GM23248 (cell line): ENCODE measurements at regions not wholly inside any gene's neighbourhood (a gene's known extent, or its start where the extent isn't known, plus 50 kb on each side); places are given as distances from the start of the nearest gene placed in this dataset.

Source experiments
- DNase-seq: peaks from one replicate; pipeline ENCODE4 v3.0.0-alpha.2; 2015
- H2AFZ ChIP-seq: fragments of 200-600 bp; sonication (generic); 2 replicates; pipeline ENCODE4 v1.6.1; 2016; ENCODE audit warnings: antibody characterized with exemption
- H3F3A ChIP-seq: fragments of 200-600 bp; sonication (generic); 2 replicates; pipeline ENCODE4 v1.6.1; 2016; ENCODE audit warnings: mild to moderate bottlenecking, antibody characterized with exemption, mixed run types; ENCODE audit not compliant: insufficient read depth
- H3K27ac ChIP-seq: fragments of 200-600 bp; sonication (generic); 2 replicates; pipeline ENCODE4 v1.5.1; 2016; ENCODE audit warnings: mild to moderate bottlenecking
- H3K27me3 ChIP-seq: fragments of 200-600 bp; sonication (generic); replicated peaks from 2 replicates; pipeline ENCODE4 v1.6.1; 2016; ENCODE audit warnings: mild to moderate bottlenecking; ENCODE audit not compliant: insufficient read depth
- H3K36me3 ChIP-seq: fragments of 200-600 bp; sonication (generic); 2 replicates; pipeline ENCODE4 v1.6.1; 2016; ENCODE audit warnings: low read depth, mild to moderate bottlenecking
- H3K4me1 ChIP-seq: fragments of 200-600 bp; sonication (generic); 2 replicates; pipeline ENCODE4 v1.6.1; 2016; ENCODE audit warnings: mild to moderate bottlenecking; ENCODE audit not compliant: insufficient read depth
- H3K4me2 ChIP-seq: fragments of 200-600 bp; sonication (generic); one replicate; pipeline ENCODE4 v1.6.1; 2016; ENCODE audit warnings: mild to moderate bottlenecking; ENCODE audit not compliant: unreplicated experiment
- H3K4me3 ChIP-seq: fragments of 200-600 bp; sonication (generic); 2 replicates; pipeline ENCODE4 v1.5.1; 2016; ENCODE audit warnings: mild to moderate bottlenecking
- H3K79me2 ChIP-seq: fragments of 200-600 bp; sonication (generic); 2 replicates; pipeline ENCODE4 v1.6.1; 2016; ENCODE audit warnings: mild to moderate bottlenecking; ENCODE audit not compliant: insufficient read depth
- H3K9ac ChIP-seq: fragments of 200-600 bp; sonication (generic); 2 replicates; pipeline ENCODE4 v1.6.1; 2016; ENCODE audit warnings: mild to moderate bottlenecking
- H3K9me2 ChIP-seq: fragments of 200-600 bp; sonication (generic); 2 replicates; pipeline ENCODE4 v1.6.1; 2016; ENCODE audit warnings: mixed run types, mild to moderate bottlenecking, moderate library complexity; ENCODE audit not compliant: insufficient read depth
- H3K9me3 ChIP-seq: fragments of 200-600 bp; sonication (generic); one replicate; pipeline ENCODE4 v1.6.1; 2017; ENCODE audit warnings: low read depth
- H4K20me1 ChIP-seq: fragments of 200-600 bp; sonication (generic); 2 replicates; pipeline ENCODE4 v1.6.0; 2016; ENCODE audit not compliant: insufficient read depth
- EZH2 ChIP-seq: fragments of 200-600 bp; sonication (generic); IDR thresholded peaks from 2 replicates; pipeline ENCODE4 v1.6.1; 2018; ENCODE audit warnings: antibody characterized with exemption, mild to moderate bottlenecking; ENCODE audit not compliant: insufficient read depth, poor library complexity, severe bottlenecking
- EZH2phosphoT487 ChIP-seq: fragments of 200-600 bp; sonication (generic); IDR thresholded peaks from 2 replicates; pipeline ENCODE4 v1.6.1; 2018; ENCODE audit warnings: antibody characterized with exemption, moderate library complexity, mild to moderate bottlenecking, low read depth; ENCODE audit not compliant: insufficient read depth
- WGBS, 2 experiments: methylation state at CpG; one replicate each; pipeline ENCODE4 v1.1.6; 2015 to 2017; ENCODE audit warnings: low lambda C conversion rate in 2 of 2, low coverage in 1 of 2; ENCODE audit errors: missing lambda C conversion rate in 2 of 2; 5-methylcytosine and 5-hydroxymethylcytosine counted together
- in situ Hi-C: fragments of 300-500 bp; cut with MboI; formaldehyde crosslinking; loops from 2 replicates; pipeline ENCODE4 v1.15.0; 2020

GRCh38 chr14:96653597-96653996 lies 143.6 kb upstream of the VRK1 start:
- Histone ChIP-seq H3K79me2 (no peaks in the 10 kb centered on the region), H3K27me3 (no peaks in the 10 kb centered on the region), H3K4me1 (no peaks in the 10 kb centered on the region), H3K4me3 (no peak overlapping the region), H3K9me3 (no peaks in the 10 kb centered on the region), H3K9ac (no peak overlapping the region), H3F3A (no peaks in the 10 kb centered on the region), H3K27ac (no peak overlapping the region), H3K9me2 (no peaks in the 10 kb centered on the region), H3K4me2 (no peak overlapping the region), H4K20me1 (no peaks in the 10 kb centered on the region), H2AFZ (no peak overlapping the region), H3K36me3 (no peaks in the 10 kb centered on the region)
- no peak for DNase-seq
- WGBS, 2 experiments: 60 to 66% methylated on average over 8 of the region's 8 CpGs
- TF ChIP-seq EZH2 (no peak), EZH2phosphoT487 (no peak)
- in situ Hi-C loops: no loop called here

GRCh38 chr14:96658611-96659010 lies 138.6 kb upstream of the VRK1 start:
- H3K9me3 ChIP-seq: no peaks in the 10 kb centered on the region
- no peaks in the 10 kb centered on the region for H3K9me2 ChIP-seq
- no peaks in the 10 kb centered on the region for H3K36me3 ChIP-seq
- no peak overlapping the region for H2AFZ ChIP-seq
- no peaks in the 10 kb centered on the region for H3K79me2 ChIP-seq
- no peaks in the 10 kb centered on the region for H3F3A ChIP-seq
- no peak overlapping the region for H3K4me3 ChIP-seq
- DNase-seq: no peak
- no peak overlapping the region for H3K9ac ChIP-seq
- no peak overlapping the region for H3K27ac ChIP-seq
- TF ChIP-seq EZH2 (no peak), EZH2phosphoT487 (no peak)
- H3K4me1 ChIP-seq: no peaks in the 10 kb centered on the region
- in situ Hi-C loops: no loop called here
- H3K27me3 ChIP-seq: no peaks in the 10 kb centered on the region
- WGBS, 2 experiments: 40 to 42% methylated on average over 4 of the region's 4 CpGs
- no peak overlapping the region for H3K4me2 ChIP-seq
- no peaks in the 10 kb centered on the region for H4K20me1 ChIP-seq

GRCh38 chr14:96660123-96660522 lies 137.1 kb upstream of the VRK1 start:
- Histone ChIP-seq H3K9me2 (no peaks in the 10 kb centered on the region), H3K27me3 (0 out of 2 replicates have a peak, but pooled peaks cover 6% of the 10 kb centered on the region), H3K36me3 (no peaks in the 10 kb centered on the region), H2AFZ (no peak overlapping the region), H3K4me1 (no peaks in the 10 kb centered on the region), H3K4me2 (no peak overlapping the region), H3F3A (no peaks in the 10 kb centered on the region), H3K9me3 (no peaks in the 10 kb centered on the region), H3K9ac (no peak overlapping the region), H3K79me2 (no peaks in the 10 kb centered on the region), H3K4me3 (no peak overlapping the region), H3K27ac (no peak overlapping the region), H4K20me1 (no peaks in the 10 kb centered on the region)
- no peak for TF ChIP-seq EZH2
- no peak for TF ChIP-seq EZH2phosphoT487
- 0% methylated on average over 1 of the region's 1 CpG for WGBS, 2 experiments
- in situ Hi-C loops: no loop called here
- no peak for DNase-seq

GRCh38 chr14:96660667-96661066 lies 136.5 kb upstream of the VRK1 start:
- H3K4me1 ChIP-seq: no peaks in the 10 kb centered on the region
- no peak overlapping the region for H3K27ac ChIP-seq
- no peaks in the 10 kb centered on the region for H3K36me3 ChIP-seq
- no peak overlapping the region for H2AFZ ChIP-seq
- 36 to 46% methylated on average over 4 of the region's 4 CpGs for WGBS, 2 experiments
- no peaks in the 10 kb centered on the region for H3K79me2 ChIP-seq
- peaks cover 12% of the 10 kb centered on the region; the same call in 1 of the 2 replicates for H3K27me3 ChIP-seq
- no peak for TF ChIP-seq EZH2phosphoT487
- TF ChIP-seq EZH2: no peak
- H3K9me2 ChIP-seq: no peaks in the 10 kb centered on the region
- in situ Hi-C loops: no loop called here
- no peaks in the 10 kb centered on the region for H3F3A ChIP-seq
- H3K4me2 ChIP-seq: no peak overlapping the region
- H3K4me3 ChIP-seq: no peak overlapping the region
- no peak overlapping the region for H3K9ac ChIP-seq
- no peaks in the 10 kb centered on the region for H4K20me1 ChIP-seq
- DNase-seq: no peak
- H3K9me3 ChIP-seq: no peaks in the 10 kb centered on the region
